Esophagus squamous epithelium (tissue), 5 donors: ENCODE measurements at regions not wholly inside any gene's neighbourhood (a gene's known extent, or its start where the extent isn't known, plus 50 kb on each side); places are given as distances from the start of the nearest gene placed in this dataset.
A peak's percentile ranks its signal among the peaks of the same experiment; 100 is the strongest.

Experiments
- DNase-seq: peaks from one replicate; lab custom pipeline; 2025; lab: John Stamatoyannopoulos, UW
- H3K27ac ChIP-seq, 4 donors: fragments of 200-600 bp; sonication (generic); one replicate each; pipeline ENCODE4 v1.5.1; 2016 to 2019; ENCODE audit warnings: mild to moderate bottlenecking in 1 of 4
- H3K27me3 ChIP-seq, 4 donors: fragments of 200-600 bp; sonication (generic); 1 replicate in 3 of 4; 2 replicates in 1 of 4; pipeline versions ENCODE4 v1.5.1 to v1.6.0; 2017 to 2021; ENCODE audit warnings: antibody characterized with exemption in 1 of 4
- H3K36me3 ChIP-seq, 3 donors: fragments of 200-600 bp; sonication (generic); one replicate each; pipeline ENCODE4 v1.5.1; 2016 to 2019
- H3K4me1 ChIP-seq, 3 donors: fragments of 200-600 bp; sonication (generic); one replicate each; pipeline ENCODE4 v1.5.1; 2017 to 2019
- H3K4me3 ChIP-seq, 4 donors: fragments of 200-600 bp; sonication (generic); 1 replicate in 3 of 4; 2 replicates in 1 of 4; pipeline ENCODE4 v1.5.1; 2016 to 2019; ENCODE audit warnings: mild to moderate bottlenecking in 2 of 4, moderate library complexity in 1 of 4
- H3K9me3 ChIP-seq, 3 donors: fragments of 200-600 bp; sonication (generic); one replicate each; pipeline ENCODE4 v1.5.1; 2016 to 2019
- POLR2A ChIP-seq, 4 donors: fragments of 450-650 bp; IDR thresholded peaks; one replicate each; pipeline ENCODE4 v1.6.1; 2017; ENCODE audit warnings: antibody characterized with exemption in 4 of 4, mild to moderate bottlenecking in 4 of 4, moderate library complexity in 3 of 4
- WGBS, 2 donors: methylation state at CpG; one replicate each; pipeline ENCODE4 v1.1.5; 2018; 5-methylcytosine and 5-hydroxymethylcytosine counted together
- intact Hi-C: fragments of 100-400 bp; cut with DNase I; formaldehyde crosslinking; loops from one replicate; pipeline ENCODE4 v1.15.0; 2022
- TF ChIP-seq, protein P1 (sequence below), 6 experiments: fragments of 450-650 bp in 4 of 6; fragments of 200-600 bp in 2 of 6; sonication (generic) in 2 of 6; IDR thresholded peaks; one replicate each; pipeline ENCODE4 v1.5.1; 2016 to 2019; ENCODE audit warnings: antibody characterized with exemption in 6 of 6, mild to moderate bottlenecking in 4 of 6, moderate library complexity in 4 of 6
- donor health status: DM: yes; HTN: yes; CAD: no.

GRCh38 chr19:33879818-33880575 is 83.3 kb downstream of the KCTD15 start:
- H3K4me1 ChIP-seq, result peaks cover 0 to 14% (median 3%) of the 10 kb centered on the region in 3 donors
- intact Hi-C loops, result no loop called here
- H3K4me3 ChIP-seq, result no peak overlapping the region
- WGBS, 2 donors, result 52 to 54% methylated on average over 6 to 13 of the region's 15 CpGs
- no peaks in the 10 kb centered on the region for H3K9me3 ChIP-seq
- H3K27me3 ChIP-seq, result no peaks in the 10 kb centered on the region
- no peak for TF ChIP-seq POLR2A (IDR thresholded peaks at IDR 0.05)
- DNase-seq, result no peak
- H3K27ac ChIP-seq, result no peak overlapping the region
- no peaks in the 10 kb centered on the region for H3K36me3 ChIP-seq

GRCh38 chr19:33883859-33884519 is 87.3 kb downstream of the KCTD15 start:
- H3K4me3 ChIP-seq, result peak overlapping the region in 1 of 4 donors; percentile 3
- H3K27me3 ChIP-seq, result peaks cover 0 to 6% (median 0%) of the 10 kb centered on the region in 4 donors
- intact Hi-C loops, result no loop called here
- no peak for TF ChIP-seq POLR2A (IDR thresholded peaks at IDR 0.05)
- TF ChIP-seq, protein P1, sequence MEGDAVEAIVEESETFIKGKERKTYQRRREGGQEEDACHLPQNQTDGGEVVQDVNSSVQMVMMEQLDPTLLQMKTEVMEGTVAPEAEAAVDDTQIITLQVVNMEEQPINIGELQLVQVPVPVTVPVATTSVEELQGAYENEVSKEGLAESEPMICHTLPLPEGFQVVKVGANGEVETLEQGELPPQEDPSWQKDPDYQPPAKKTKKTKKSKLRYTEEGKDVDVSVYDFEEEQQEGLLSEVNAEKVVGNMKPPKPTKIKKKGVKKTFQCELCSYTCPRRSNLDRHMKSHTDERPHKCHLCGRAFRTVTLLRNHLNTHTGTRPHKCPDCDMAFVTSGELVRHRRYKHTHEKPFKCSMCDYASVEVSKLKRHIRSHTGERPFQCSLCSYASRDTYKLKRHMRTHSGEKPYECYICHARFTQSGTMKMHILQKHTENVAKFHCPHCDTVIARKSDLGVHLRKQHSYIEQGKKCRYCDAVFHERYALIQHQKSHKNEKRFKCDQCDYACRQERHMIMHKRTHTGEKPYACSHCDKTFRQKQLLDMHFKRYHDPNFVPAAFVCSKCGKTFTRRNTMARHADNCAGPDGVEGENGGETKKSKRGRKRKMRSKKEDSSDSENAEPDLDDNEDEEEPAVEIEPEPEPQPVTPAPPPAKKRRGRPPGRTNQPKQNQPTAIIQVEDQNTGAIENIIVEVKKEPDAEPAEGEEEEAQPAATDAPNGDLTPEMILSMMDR (IDR thresholded peaks at IDR 0.05), result no peak
- H3K9me3 ChIP-seq, result no peaks in the 10 kb centered on the region
- H3K36me3 ChIP-seq, result no peaks in the 10 kb centered on the region
- no peak for DNase-seq
- 16 to 20% methylated on average over 8 to 10 of the region's 12 CpGs for WGBS, 2 donors
- H3K4me1 ChIP-seq, result peaks cover 0 to 14% (median 3%) of the 10 kb centered on the region in 3 donors
- H3K27ac ChIP-seq, result peak overlapping the region in 2 of 4 donors; percentile 5 to 58

- DNase-seq, result no peak
- Histone ChIP-seq H3K27ac (no peak overlapping the region), H3K36me3 (no peaks in the 10 kb centered on the region), H3K27me3 (peaks cover 0 to 6% (median 0%) of the 10 kb centered on the region in 4 donors), H3K4me1 (peaks cover 0 to 14% (median 3%) of the 10 kb centered on the region in 3 donors), H3K9me3 (no peaks in the 10 kb centered on the region), H3K4me3 (no peak overlapping the region)
- intact Hi-C loops, result no loop called here
- 71 to 82% methylated on average over 6 of the region's 6 CpGs for WGBS, 2 donors
- no peak for TF ChIP-seq POLR2A (IDR thresholded peaks at IDR 0.05)
- TF ChIP-seq, protein P1 (IDR thresholded peaks at IDR 0.05), result no peak
These were observed 88.6 kb downstream of the KCTD15 start for GRCh38 chr19:33885236-33885635.

- peaks cover 0 to 6% (median 0%) of the 10 kb centered on the region in 4 donors for H3K27me3 ChIP-seq
- H3K36me3 ChIP-seq, result no peaks in the 10 kb centered on the region
- WGBS, 2 donors, result 57 to 62% methylated on average over 2 to 3 of the region's 11 CpGs
- no peak overlapping the region for H3K4me3 ChIP-seq
- no peak for DNase-seq
- peaks cover 0 to 14% (median 3%) of the 10 kb centered on the region in 3 donors for H3K4me1 ChIP-seq
- H3K27ac ChIP-seq, result no peak overlapping the region
- intact Hi-C loops, result no loop called here
- TF ChIP-seq, protein P1 (IDR thresholded peaks at IDR 0.05), result no peak
- TF ChIP-seq POLR2A (IDR thresholded peaks at IDR 0.05), result no peak
- H3K9me3 ChIP-seq, result no peaks in the 10 kb centered on the region
These were observed 91.2 kb downstream of the KCTD15 start for GRCh38 chr19:33887891-33888290.

- intact Hi-C loops, result no loop called here
- Histone ChIP-seq H3K27ac (no peak overlapping the region), H3K4me3 (no peak overlapping the region), H3K9me3 (no peaks in the 10 kb centered on the region), H3K4me1 (peaks cover 0 to 10% (median 3%) of the 10 kb centered on the region in 3 donors), H3K36me3 (no peaks in the 10 kb centered on the region), H3K27me3 (peaks cover 0 to 6% (median 0%) of the 10 kb centered on the region in 4 donors)
- WGBS, 2 donors, result 86% methylated on average over 3 of the region's 3 CpGs
- no peak for DNase-seq
- TF ChIP-seq, protein P1 (IDR thresholded peaks at IDR 0.05), result no peak
- TF ChIP-seq POLR2A (IDR thresholded peaks at IDR 0.05), result no peak
These were observed 92.0 kb downstream of the KCTD15 start for GRCh38 chr19:33888665-33889064.
